ENCODE measurements at regions not wholly inside any gene's neighbourhood (a gene's known extent, or its start where the extent isn't known, plus 50 kb on each side); places are given as distances from the start of the nearest gene placed in this dataset.

GRCh38 chr11:62050716-62051115 is 73.1 kb upstream of the INCENP start:
- no peak for TF ChIP-seq CTCF (conservative IDR thresholded peaks at IDR 0.05 in 1 of 2, IDR thresholded peaks at IDR 0.05 in 1 of 2; ENCODE audit: extremely low read depth in 1 of 2, insufficient read depth in 1 of 2, low read depth in 1 of 2, low read length in 2 of 2)
- TF ChIP-seq EZH2 (IDR thresholded peaks at IDR 0.05; ENCODE audit: borderline replicate concordance, low read length): no peak
